ENCODE measurements at regions not wholly inside any gene's neighbourhood (a gene's known extent, or its start where the extent isn't known, plus 50 kb on each side); places are given as distances from the start of the nearest gene placed in this dataset.

GRCh38 chr15:69843276-69843899 is 254.3 kb downstream of the TLE3 start:
- no peak for DNase-seq (ENCODE audit: low spot score)

DNA sequence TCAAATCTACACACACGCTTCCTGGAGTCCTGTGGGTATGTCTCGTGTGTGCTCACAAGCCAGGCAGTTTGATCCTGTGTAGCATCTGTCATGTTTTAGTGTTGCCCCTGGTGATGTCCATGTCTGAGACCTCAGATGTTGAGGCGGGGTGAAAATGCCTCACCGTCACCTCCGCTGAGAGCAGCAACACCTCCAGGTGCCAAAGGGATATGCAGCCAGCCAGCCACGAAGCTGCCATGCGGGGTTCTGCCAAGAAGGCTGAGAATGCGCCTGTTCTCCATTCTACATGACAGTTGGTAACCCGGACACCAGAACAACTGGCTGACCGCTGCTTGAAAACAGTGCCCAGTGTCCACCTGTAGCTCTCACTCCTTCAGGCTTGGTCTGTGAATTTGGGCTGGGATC is 253.8 kb downstream of the TLE3 start:
- DNase-seq (ENCODE audit: low spot score), result no peak

DNA sequence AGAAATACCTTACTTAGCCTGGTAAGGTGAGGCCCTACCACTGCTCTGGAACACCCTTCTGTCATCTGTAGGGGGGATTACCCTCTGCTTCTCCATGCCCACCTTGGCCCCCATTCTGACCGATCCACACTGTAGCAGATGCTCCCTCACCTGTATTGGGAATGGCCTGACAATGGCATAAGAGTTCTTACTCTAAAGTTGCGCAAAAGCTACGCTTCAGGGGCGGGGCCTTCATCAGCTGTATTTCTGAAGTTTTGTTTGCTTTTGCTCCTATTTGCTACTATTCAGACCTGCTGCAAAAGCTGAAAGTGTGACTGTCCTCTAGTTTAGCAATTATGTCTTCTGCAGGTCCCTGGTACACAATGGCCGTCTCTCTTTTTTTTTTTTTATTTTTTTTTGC is 252.6 kb downstream of the TLE3 start:
- no peak for DNase-seq (ENCODE audit: low spot score)

DNA sequence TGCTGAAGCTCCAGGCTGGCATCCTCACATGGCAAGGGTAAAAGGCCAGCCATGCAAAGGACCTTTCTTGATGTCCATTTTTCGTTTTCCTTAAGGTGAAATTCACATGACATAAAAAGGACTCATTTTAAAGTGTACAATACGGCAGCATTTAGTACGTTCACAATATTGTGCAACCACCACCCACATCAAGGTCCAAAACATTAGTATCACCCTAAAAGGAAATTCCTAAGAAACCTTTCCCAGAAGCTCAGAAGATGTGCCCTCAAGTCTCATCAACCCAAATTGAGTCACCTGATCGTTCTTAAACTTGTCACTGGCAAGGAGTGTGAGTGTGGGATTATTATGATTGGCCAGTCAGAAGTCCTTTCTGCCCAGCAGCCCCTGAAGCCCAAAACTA is 250.1 kb downstream of the TLE3 start:
- no peak for DNase-seq (ENCODE audit: low spot score)

GRCh38 chr15:69848096-69848495 is 249.6 kb downstream of the TLE3 start:
- no peak for DNase-seq (ENCODE audit: low spot score)

DNA sequence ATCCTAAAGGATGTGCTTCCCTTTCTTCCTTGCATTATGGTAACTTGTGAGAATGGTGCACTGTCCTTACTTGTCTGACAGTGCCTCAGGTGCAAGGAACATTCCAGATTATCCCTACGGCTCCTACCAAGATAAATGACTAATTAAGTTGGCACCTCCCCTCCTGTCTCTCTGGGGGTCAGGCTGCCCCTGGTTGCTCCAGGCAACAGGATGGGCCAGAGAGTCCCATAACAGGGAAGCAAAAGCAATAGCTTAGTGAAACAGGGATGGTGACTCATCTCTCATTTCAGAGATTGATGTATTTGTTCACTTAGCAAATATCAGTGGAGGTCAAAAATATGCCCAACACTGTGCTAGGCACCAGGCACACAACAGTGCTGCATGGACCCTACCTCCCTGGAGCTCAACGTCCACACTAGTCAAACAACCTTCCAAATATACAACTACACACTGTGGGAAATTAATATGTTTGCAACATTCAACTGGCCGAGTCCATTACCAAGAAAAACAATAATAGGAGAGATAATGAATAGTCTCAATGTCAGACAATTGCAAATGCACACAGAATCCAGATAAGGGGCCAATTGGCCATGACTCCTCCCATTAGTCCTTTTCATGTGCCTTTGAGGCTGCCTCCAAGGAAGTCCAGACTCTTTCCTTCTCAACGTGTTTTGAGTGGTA is 249.0 kb downstream of the TLE3 start:
- DNase-seq (ENCODE audit: low spot score), result no peak

GRCh38 chr15:69849232-69849610 is 248.5 kb downstream of the TLE3 start:
- DNase-seq (ENCODE audit: low spot score), result no peak

- no peak for DNase-seq (ENCODE audit: low spot score)
Observed at GRCh38 chr15:69852482-69852881, 245.2 kb downstream of the TLE3 start.

DNA sequence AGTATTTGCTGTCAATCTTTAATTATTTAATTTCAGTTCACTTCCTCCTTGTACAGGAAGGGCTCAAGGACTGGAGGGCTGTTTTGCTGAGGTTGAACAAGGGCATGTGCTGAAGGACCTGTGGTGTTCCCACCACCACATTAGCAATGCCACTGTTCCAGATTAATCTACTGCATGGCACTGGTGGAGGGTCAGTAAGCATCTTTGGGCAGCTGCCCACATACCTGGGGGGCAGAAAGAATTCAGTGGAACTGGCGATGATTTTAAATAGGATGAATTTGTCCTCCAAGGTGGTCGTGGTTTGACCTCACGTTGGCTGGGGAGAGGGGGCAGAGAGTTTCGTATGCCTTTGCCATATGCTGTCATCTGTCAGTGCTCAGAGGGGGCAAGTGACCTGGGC is 244.8 kb downstream of the TLE3 start:
- DNase-seq (ENCODE audit: low spot score), result no peak

DNA sequence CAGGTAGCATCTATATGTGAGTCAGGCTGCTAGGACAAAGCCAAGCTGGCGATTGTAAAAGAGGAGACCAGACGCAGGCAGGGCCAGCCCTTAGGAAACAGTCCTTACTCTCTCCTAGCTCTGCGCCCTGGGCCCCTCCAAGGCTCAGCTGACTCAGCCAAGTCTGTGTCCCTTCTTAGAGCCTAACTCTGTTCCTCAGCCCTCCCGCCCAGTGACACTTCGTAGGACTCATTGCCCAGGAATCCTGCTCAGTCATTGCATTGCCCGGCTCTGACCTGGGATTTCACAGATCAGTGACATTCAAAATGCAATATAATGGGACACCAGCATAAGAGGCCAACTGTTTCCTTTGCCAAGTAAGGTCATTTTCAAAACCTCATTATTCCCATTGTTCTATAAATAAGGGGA is 244.2 kb downstream of the TLE3 start:
- DNase-seq (ENCODE audit: low spot score), result no peak

- no peak for DNase-seq (ENCODE audit: low spot score)
Observed at GRCh38 chr15:69854001-69854400, 243.7 kb downstream of the TLE3 start.

DNA sequence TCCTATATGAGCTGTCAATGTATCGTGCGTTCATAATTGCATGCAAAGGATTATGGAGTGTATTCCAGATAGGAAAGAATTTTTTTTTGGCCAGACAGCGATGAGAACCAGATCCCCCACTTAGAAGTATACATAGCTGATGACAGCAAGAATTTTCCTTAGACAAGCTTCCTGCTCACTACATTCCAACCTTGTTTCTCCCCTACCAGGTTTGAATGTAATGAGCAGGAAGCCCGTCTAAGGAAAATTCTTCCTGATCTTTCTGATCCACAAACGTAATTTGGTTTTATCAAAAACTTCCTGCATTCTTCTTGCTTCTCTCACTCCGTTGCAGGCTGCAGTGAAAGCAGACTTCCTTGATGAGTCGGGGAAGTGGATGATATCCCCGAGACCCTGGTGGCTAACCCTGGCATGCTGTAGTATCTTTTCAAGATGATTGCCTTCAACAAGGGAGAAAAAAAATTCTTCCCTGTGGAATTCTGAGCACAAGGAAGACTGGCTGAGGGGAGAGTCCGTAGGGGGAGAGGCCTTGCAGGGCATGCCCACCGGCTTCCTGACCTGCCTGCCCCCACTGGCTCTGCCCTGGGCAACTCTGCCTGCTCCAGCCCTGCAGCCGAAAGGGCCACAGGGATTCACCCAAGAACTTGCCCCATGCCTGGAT is 243.1 kb downstream of the TLE3 start:
- no peak for DNase-seq (ENCODE audit: low spot score)

DNA sequence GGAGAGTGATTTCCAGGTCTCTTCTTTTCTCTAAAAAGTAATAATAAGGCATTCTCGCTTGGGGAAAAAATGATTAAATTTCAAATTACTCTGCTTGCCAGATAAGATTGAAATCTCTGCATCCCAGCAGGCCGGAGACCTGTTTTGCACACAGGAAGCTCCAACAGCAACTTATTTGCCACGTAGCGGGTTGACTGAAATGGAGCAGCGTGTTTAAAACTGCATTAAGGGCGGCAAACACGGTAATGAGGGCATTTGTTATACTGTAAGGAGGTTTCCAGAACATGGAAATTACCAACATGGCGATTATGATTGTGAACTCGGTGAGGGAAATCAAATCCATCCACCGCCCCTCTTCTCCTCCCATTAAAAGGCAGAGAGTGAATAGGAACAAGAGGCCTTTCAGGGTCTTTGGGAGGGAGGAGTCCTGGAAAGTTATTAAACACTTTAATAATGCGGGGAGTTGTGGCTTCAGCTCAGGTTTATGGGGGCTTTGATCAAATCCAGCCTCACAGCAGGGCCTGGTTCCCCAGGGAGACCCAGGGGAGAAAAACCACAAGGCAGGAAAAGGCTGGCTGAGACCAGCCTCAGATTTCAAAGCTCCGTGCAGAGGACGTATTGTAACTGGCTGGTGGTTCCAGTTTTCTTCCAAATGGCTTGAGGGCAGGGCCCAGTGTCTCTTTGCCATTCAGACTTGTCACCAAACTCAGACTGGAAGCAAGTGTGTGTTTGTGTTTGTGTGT is 242.3 kb downstream of the TLE3 start:
- no peak for DNase-seq (ENCODE audit: low spot score)

DNA sequence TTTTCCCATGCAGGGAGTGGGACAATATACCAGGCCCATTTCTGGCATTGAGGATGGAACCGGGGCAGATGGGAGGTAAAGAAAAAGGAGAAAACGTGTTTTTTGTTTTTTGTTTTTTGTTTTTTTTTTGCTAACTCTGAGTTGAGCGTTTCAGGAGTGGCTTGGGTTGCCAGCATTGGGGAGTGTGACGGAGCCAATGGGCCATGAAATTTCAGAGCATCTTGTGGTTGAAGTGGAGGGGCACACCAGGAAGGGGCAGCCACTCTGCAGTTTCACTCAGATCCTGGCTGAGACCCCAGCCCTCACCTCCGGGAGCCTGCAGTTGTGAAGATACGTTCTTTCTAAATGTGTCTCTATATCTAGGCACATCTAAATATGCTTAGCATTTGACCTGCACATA is 240.5 kb downstream of the TLE3 start:
- no peak for DNase-seq (ENCODE audit: low spot score)

DNA sequence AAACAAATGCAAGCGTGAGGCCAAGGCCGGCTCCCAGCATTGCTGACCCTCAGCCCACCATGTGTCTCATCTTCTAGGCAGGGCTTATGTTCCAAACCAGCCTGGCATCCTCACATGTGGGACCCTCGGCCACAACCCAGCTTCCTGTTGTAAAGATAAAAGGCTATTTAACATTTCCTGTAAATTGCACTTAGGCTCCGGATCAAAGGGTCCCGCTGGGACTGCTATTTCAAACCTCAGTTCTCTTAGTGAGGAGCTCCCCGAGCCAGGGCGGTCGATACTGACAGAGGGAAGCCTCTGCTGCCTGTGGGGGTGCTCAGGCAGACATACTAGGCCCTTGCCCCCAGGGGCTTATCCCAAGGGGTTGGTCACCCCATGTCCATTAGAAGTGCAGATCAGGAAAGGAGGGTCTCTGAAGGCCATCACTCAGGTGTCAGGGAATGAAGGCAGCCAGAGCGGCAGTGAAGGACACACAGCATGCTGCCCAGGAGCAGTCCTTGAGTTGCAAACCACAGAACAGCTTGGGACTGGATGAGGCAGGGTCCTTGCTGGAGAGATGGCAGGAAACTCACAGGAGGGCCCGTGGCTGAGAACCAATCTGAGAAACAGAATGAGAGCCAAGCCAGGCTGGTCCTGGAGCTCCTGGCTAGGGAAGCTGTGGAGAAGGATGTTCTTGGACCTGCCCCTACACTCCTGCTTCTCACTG is 239.9 kb downstream of the TLE3 start:
- DNase-seq (ENCODE audit: low spot score), result no peak

- no peak for DNase-seq (ENCODE audit: low spot score)
Observed at GRCh38 chr15:69858456-69858855, 239.3 kb downstream of the TLE3 start.

GRCh38 chr15:69859866-69860265 is 237.9 kb downstream of the TLE3 start:
- DNase-seq (ENCODE audit: low spot score), result no peak

DNA sequence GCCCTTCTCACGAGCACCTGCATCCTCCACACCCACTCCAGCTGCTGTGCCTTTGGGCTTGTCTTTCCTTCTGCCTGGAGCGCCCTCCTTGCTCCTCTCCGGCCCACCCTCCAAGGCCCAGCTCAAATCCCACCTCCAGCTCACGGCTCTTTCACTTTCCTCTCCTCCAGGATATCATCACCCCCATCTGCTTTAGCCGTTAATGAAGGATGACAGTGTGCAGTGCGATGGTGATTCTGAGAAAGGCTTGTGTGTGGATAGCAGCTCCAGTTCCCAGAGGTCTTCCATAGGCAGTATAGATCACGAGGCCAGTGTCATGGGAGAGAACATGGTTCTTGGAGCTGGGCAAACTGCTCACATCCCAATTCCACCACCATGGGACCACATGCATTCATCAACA is 237.4 kb downstream of the TLE3 start:
- DNase-seq (ENCODE audit: low spot score), result no peak

GRCh38 chr15:69860921-69861320 is 236.8 kb downstream of the TLE3 start:
- no peak for DNase-seq (ENCODE audit: low spot score)

- no peak for DNase-seq (ENCODE audit: low spot score)
Observed at GRCh38 chr15:69861331-69862171, 236.2 kb downstream of the TLE3 start.

DNA sequence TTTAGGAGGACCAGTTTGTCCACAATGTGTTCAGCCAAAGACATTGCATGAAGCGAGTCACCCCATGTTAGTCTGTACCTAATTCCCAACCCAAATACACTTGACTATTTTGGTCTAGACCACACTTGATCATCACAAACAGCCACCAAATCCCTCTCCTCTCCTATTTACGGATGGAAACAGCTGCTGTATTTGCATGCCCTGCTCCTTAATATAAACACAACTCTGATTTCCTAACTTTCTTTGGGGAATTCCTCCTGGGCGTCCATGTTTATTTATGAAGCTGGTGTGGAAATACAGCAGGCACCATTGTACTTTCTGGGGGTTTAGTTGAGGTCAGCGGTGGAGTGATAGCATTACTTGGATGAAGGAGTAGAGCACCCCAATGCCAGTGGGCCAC is 235.2 kb downstream of the TLE3 start:
- DNase-seq (ENCODE audit: low spot score), result no peak

Data from left forelimb (tissue), 1 donor.